DOHH2 (cell line): ENCODE measurements at regions not wholly inside any gene's neighbourhood (a gene's known extent, or its start where the extent isn't known, plus 50 kb on each side); places are given as distances from the start of the nearest gene placed in this dataset.

Experiments
- H3F3A ChIP-seq: fragments of 200-600 bp; sonication (generic), shearing (Covaris generic); 2 replicates; pipeline ENCODE4 v1.6.0; 2016; ENCODE audit warnings: antibody characterized with exemption, mild to moderate bottlenecking; ENCODE audit not compliant: control insufficient read depth, insufficient read depth
- H3K27ac ChIP-seq: fragments of 200-600 bp; sonication (generic); 2 replicates; pipeline ENCODE4 v1.5.1; 2014; ENCODE audit warnings: low read depth, mild to moderate bottlenecking, low read length, moderate library complexity
- H3K27me3 ChIP-seq: fragments of 200-600 bp; sonication (generic); 2 replicates; pipeline ENCODE4 v1.6.1; 2014; ENCODE audit warnings: mild to moderate bottlenecking, low read length, mixed read lengths; ENCODE audit not compliant: control insufficient read depth
- H3K36me3 ChIP-seq: fragments of 200-600 bp; sonication (generic); 2 replicates; pipeline ENCODE4 v1.6.1; 2014; ENCODE audit warnings: mild to moderate bottlenecking, low read length, moderate library complexity, mixed read lengths; ENCODE audit not compliant: control insufficient read depth
- H3K4me1 ChIP-seq: fragments of 200-600 bp; sonication (generic); 2 replicates; pipeline ENCODE4 v1.6.1; 2014; ENCODE audit warnings: mild to moderate bottlenecking, low read length, mixed read lengths; ENCODE audit not compliant: control insufficient read depth
- H3K4me2 ChIP-seq: fragments of 200-600 bp; sonication (generic); 2 replicates; pipeline ENCODE4 v1.6.0; 2014; ENCODE audit warnings: mild to moderate bottlenecking, low read length, moderate library complexity
- H3K4me3 ChIP-seq: fragments of 200-600 bp; sonication (generic); 2 replicates; pipeline ENCODE4 v1.5.1; 2014; ENCODE audit warnings: mild to moderate bottlenecking, low read length, mixed read lengths
- H3K79me2 ChIP-seq: fragments of 200-600 bp; sonication (generic); 2 replicates; pipeline ENCODE4 v1.6.1; 2014; ENCODE audit warnings: mild to moderate bottlenecking, low read length, mixed read lengths; ENCODE audit not compliant: control insufficient read depth
- H3K9me2 ChIP-seq: fragments of 200-600 bp; sonication (generic); replicated peaks from 2 replicates; pipeline ENCODE4 v1.6.1; 2014; ENCODE audit warnings: mild to moderate bottlenecking, low read length, mixed read lengths; ENCODE audit not compliant: control insufficient read depth
- H3K9me3 ChIP-seq: fragments of 200-600 bp; sonication (generic); 2 replicates; pipeline ENCODE4 v1.6.1; 2014; ENCODE audit warnings: antibody characterized with exemption, low read length, mixed read lengths; ENCODE audit not compliant: control insufficient read depth, insufficient read depth
- H4K20me1 ChIP-seq: fragments of 200-600 bp; sonication (generic); 2 replicates; pipeline ENCODE4 v1.6.0; 2014; ENCODE audit warnings: low read depth, mild to moderate bottlenecking, antibody characterized with exemption, low read length, moderate library complexity; ENCODE audit not compliant: control insufficient read depth, insufficient read depth
- EZH2phosphoT487 ChIP-seq: fragments of 200-600 bp; sonication (generic); IDR thresholded peaks from 2 replicates; pipeline ENCODE4 v1.6.1; 2017; ENCODE audit warnings: borderline replicate concordance, mild to moderate bottlenecking, antibody characterized with exemption, low read length, moderate library complexity, mixed read lengths
- TF ChIP-seq, protein P1 (sequence below): fragments of 200-600 bp; sonication (generic); IDR thresholded peaks from one replicate; pipeline ENCODE4 v1.5.1; 2014; ENCODE audit warnings: antibody characterized with exemption, mild to moderate bottlenecking, low read depth, low read length; ENCODE audit not compliant: poor library complexity, severe bottlenecking

DNA sequence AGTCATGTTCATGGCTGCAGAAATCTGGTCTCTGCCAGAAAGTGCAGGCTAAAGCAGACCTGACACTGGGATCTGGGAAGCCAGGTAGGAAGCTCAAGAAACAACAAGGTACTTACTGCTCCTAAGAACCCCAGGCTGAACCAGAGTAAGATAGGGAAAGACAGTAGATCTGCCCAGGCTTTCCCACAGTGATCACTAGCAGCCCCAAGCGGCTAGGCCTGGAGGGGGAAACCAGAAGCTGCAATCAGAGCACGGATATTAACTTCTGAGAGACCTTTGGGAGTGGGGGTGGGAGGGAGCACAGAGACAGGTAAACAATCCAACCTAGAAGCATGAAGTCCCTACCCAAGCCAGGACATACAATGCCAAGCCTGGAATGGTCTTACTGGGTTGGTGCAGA lies 135.2 kb upstream of the C11orf58 start:
- H3K9me3 ChIP-seq = no peaks in the 10 kb centered on the region
- no peaks in the 10 kb centered on the region for H3F3A ChIP-seq
- TF ChIP-seq, protein P1, sequence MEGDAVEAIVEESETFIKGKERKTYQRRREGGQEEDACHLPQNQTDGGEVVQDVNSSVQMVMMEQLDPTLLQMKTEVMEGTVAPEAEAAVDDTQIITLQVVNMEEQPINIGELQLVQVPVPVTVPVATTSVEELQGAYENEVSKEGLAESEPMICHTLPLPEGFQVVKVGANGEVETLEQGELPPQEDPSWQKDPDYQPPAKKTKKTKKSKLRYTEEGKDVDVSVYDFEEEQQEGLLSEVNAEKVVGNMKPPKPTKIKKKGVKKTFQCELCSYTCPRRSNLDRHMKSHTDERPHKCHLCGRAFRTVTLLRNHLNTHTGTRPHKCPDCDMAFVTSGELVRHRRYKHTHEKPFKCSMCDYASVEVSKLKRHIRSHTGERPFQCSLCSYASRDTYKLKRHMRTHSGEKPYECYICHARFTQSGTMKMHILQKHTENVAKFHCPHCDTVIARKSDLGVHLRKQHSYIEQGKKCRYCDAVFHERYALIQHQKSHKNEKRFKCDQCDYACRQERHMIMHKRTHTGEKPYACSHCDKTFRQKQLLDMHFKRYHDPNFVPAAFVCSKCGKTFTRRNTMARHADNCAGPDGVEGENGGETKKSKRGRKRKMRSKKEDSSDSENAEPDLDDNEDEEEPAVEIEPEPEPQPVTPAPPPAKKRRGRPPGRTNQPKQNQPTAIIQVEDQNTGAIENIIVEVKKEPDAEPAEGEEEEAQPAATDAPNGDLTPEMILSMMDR = no peak
- TF ChIP-seq EZH2phosphoT487 = no peak
- no peak overlapping the region for H3K4me3 ChIP-seq
- no peak overlapping the region for H3K27ac ChIP-seq
- no peaks in the 10 kb centered on the region for H3K79me2 ChIP-seq
- no peaks in the 10 kb centered on the region for H3K9me2 ChIP-seq
- H3K4me2 ChIP-seq = no peak overlapping the region
- H3K36me3 ChIP-seq = no peaks in the 10 kb centered on the region
- H4K20me1 ChIP-seq = 0 out of 2 replicates have a peak, but pooled peaks cover 3% of the 10 kb centered on the region
- H3K27me3 ChIP-seq = peaks cover 18% of the 10 kb centered on the region
- no peaks in the 10 kb centered on the region for H3K4me1 ChIP-seq

GRCh38 chr11:16598906-16599305 lies 139.5 kb upstream of the C11orf58 start:
- Histone ChIP-seq H3K9me3 (no peaks in the 10 kb centered on the region), H3K4me2 (no peak overlapping the region)
- no peak for TF ChIP-seq EZH2phosphoT487
- TF ChIP-seq, protein P1 = no peak

GRCh38 chr11:16598032-16598431 lies 140.4 kb upstream of the C11orf58 start:
- no peak overlapping the region for H3K4me2 ChIP-seq
- TF ChIP-seq EZH2phosphoT487 = no peak
- TF ChIP-seq, protein P1 = no peak
- no peaks in the 10 kb centered on the region for H3K36me3 ChIP-seq
- H4K20me1 ChIP-seq = no peaks in the 10 kb centered on the region
- no peak overlapping the region for H3K27ac ChIP-seq
- no peaks in the 10 kb centered on the region for H3K9me3 ChIP-seq
- H3K27me3 ChIP-seq = 0 out of 2 replicates have a peak, but pooled peaks cover 4% of the 10 kb centered on the region
- no peaks in the 10 kb centered on the region for H3K79me2 ChIP-seq
- H3F3A ChIP-seq = no peaks in the 10 kb centered on the region
- H3K4me3 ChIP-seq = no peak overlapping the region
- no peaks in the 10 kb centered on the region for H3K4me1 ChIP-seq
- no peaks in the 10 kb centered on the region for H3K9me2 ChIP-seq

More at GRCh38 chr11:16598906-16599305, 139.5 kb upstream of the C11orf58 start:
- H3F3A ChIP-seq = no peaks in the 10 kb centered on the region
- no peaks in the 10 kb centered on the region for H3K79me2 ChIP-seq
- H3K36me3 ChIP-seq = no peaks in the 10 kb centered on the region
- no peaks in the 10 kb centered on the region for H4K20me1 ChIP-seq
- no peaks in the 10 kb centered on the region for H3K9me2 ChIP-seq
- no peak overlapping the region for H3K27ac ChIP-seq
- no peaks in the 10 kb centered on the region for H3K4me1 ChIP-seq
- H3K4me3 ChIP-seq = no peak overlapping the region
- 0 out of 2 replicates have a peak, but pooled peaks cover 4% of the 10 kb centered on the region for H3K27me3 ChIP-seq
